Activated T-helper 2 cell treated with anti-CD3 and anti-CD28 coated beads, Interferon-gamma antibody, Interleukin-2, Interleukin-4, amounts not matched to agents 10 μg/mL and 5 μg/mL and 100 μg/mL, durations not matched to agents 14 hours and 24 hours and 36 hours (primary cell): ENCODE measurements at regions not wholly inside any gene's neighbourhood (a gene's known extent, or its start where the extent isn't known, plus 50 kb on each side); places are given as distances from the start of the nearest gene placed in this dataset.

Experiments used
- DNase-seq: peaks from one replicate; pipeline ENCODE4 v3.0.0; 2021; ENCODE audit warnings: low spot score
- H3K27ac Mint-ChIP-seq: one replicate; pipeline ENCODE4 v1.8.0; 2021; ENCODE audit warnings: mixed read lengths
- H3K27me3 Mint-ChIP-seq: one replicate; pipeline ENCODE4 v1.8.0; 2021; ENCODE audit warnings: low read depth, mixed read lengths
- H3K36me3 Mint-ChIP-seq: one replicate; pipeline ENCODE4 v1.8.0; 2021; ENCODE audit warnings: low read depth, mixed read lengths
- H3K4me1 Mint-ChIP-seq: one replicate; pipeline ENCODE4 v1.8.0; 2021; ENCODE audit warnings: low read depth, mixed read lengths
- H3K4me3 Mint-ChIP-seq: one replicate; pipeline ENCODE4 v1.8.0; 2021; ENCODE audit warnings: low read depth, mild to moderate bottlenecking, moderate library complexity, mixed read lengths
- H3K9me3 Mint-ChIP-seq: one replicate; pipeline ENCODE4 v1.8.0; 2021; ENCODE audit warnings: mixed read lengths
- intact Hi-C: fragments of 100-400 bp; cut with micrococcal nuclease; formaldehyde crosslinking; loops from one replicate; pipeline ENCODE4 v1.15.1; 2023

- H3K27me3 Mint-ChIP-seq = no peaks in the 10 kb centered on the region
- H3K36me3 Mint-ChIP-seq = no peaks in the 10 kb centered on the region
- H3K4me3 Mint-ChIP-seq = no peak overlapping the region
- H3K9me3 Mint-ChIP-seq = peaks cover 9% of the 10 kb centered on the region
- H3K27ac Mint-ChIP-seq = no peak overlapping the region
- no peaks in the 10 kb centered on the region for H3K4me1 Mint-ChIP-seq
- DNase-seq = no peak
- intact Hi-C loops = no loop called here
Measured at GRCh38 chr13:88526853-88527215, 855.7 kb downstream of the SLITRK5 start.

- H3K27ac Mint-ChIP-seq = no peak overlapping the region
- no peaks in the 10 kb centered on the region for H3K4me1 Mint-ChIP-seq
- DNase-seq = no peak
- H3K36me3 Mint-ChIP-seq = no peaks in the 10 kb centered on the region
- H3K27me3 Mint-ChIP-seq = no peaks in the 10 kb centered on the region
- intact Hi-C loops = no loop called here
- peaks cover 11% of the 10 kb centered on the region for H3K9me3 Mint-ChIP-seq
- no peak overlapping the region for H3K4me3 Mint-ChIP-seq
Measured at GRCh38 chr13:88541994-88542393, 870.8 kb downstream of the SLITRK5 start.

- peaks cover 11% of the 10 kb centered on the region for H3K9me3 Mint-ChIP-seq
- intact Hi-C loops = no loop called here
Measured at GRCh38 chr13:88544836-88545235, 873.7 kb downstream of the SLITRK5 start.

GRCh38 chr13:88552966-88553365, 881.8 kb downstream of the SLITRK5 start:
- intact Hi-C loops = no loop called here
- no peak for DNase-seq
- H3K4me3 Mint-ChIP-seq = no peak overlapping the region
- H3K4me1 Mint-ChIP-seq = no peaks in the 10 kb centered on the region
- H3K27ac Mint-ChIP-seq = no peak overlapping the region
- H3K9me3 Mint-ChIP-seq = peaks cover 4% of the 10 kb centered on the region
- no peaks in the 10 kb centered on the region for H3K36me3 Mint-ChIP-seq
- no peaks in the 10 kb centered on the region for H3K27me3 Mint-ChIP-seq

More at GRCh38 chr13:88544836-88545235, 873.7 kb downstream of the SLITRK5 start:
- H3K4me1 Mint-ChIP-seq = no peaks in the 10 kb centered on the region
- H3K27ac Mint-ChIP-seq = no peak overlapping the region
- H3K36me3 Mint-ChIP-seq = no peaks in the 10 kb centered on the region
- H3K4me3 Mint-ChIP-seq = no peak overlapping the region
- H3K27me3 Mint-ChIP-seq = no peaks in the 10 kb centered on the region
- no peak for DNase-seq

GRCh38 chr13:88565566-88565965, 894.4 kb downstream of the SLITRK5 start:
- intact Hi-C loops = no loop called here
- peaks cover 18% of the 10 kb centered on the region for H3K9me3 Mint-ChIP-seq
- no peak overlapping the region for H3K4me3 Mint-ChIP-seq
- no peaks in the 10 kb centered on the region for H3K4me1 Mint-ChIP-seq
- no peak for DNase-seq
- no peaks in the 10 kb centered on the region for H3K27me3 Mint-ChIP-seq
- H3K36me3 Mint-ChIP-seq = no peaks in the 10 kb centered on the region
- H3K27ac Mint-ChIP-seq = no peak overlapping the region

- Mint-ChIP-seq H3K4me3 (no peak overlapping the region), H3K36me3 (no peaks in the 10 kb centered on the region), H3K4me1 (no peaks in the 10 kb centered on the region), H3K27me3 (no peaks in the 10 kb centered on the region), H3K27ac (no peak overlapping the region), H3K9me3 (peaks cover 22% of the 10 kb centered on the region)
- DNase-seq = no peak
- intact Hi-C loops = no loop called here
Measured at GRCh38 chr13:88585861-88586260, 914.7 kb downstream of the SLITRK5 start.

GRCh38 chr13:88586263-88586662, 915.1 kb downstream of the SLITRK5 start:
- peaks cover 18% of the 10 kb centered on the region for H3K9me3 Mint-ChIP-seq
- no peak overlapping the region for H3K27ac Mint-ChIP-seq
- no peak for DNase-seq
- H3K4me1 Mint-ChIP-seq = no peaks in the 10 kb centered on the region
- no peaks in the 10 kb centered on the region for H3K27me3 Mint-ChIP-seq
- H3K36me3 Mint-ChIP-seq = no peaks in the 10 kb centered on the region
- H3K4me3 Mint-ChIP-seq = no peak overlapping the region
- intact Hi-C loops = no loop called here

GRCh38 chr13:88590574-88590973, 919.4 kb downstream of the SLITRK5 start:
- H3K27ac Mint-ChIP-seq = no peak overlapping the region
- intact Hi-C loops = no loop called here
- no peak overlapping the region for H3K4me3 Mint-ChIP-seq
- no peaks in the 10 kb centered on the region for H3K27me3 Mint-ChIP-seq
- H3K4me1 Mint-ChIP-seq = no peaks in the 10 kb centered on the region
- DNase-seq = no peak
- peaks cover 18% of the 10 kb centered on the region for H3K9me3 Mint-ChIP-seq
- H3K36me3 Mint-ChIP-seq = no peaks in the 10 kb centered on the region

- Mint-ChIP-seq H3K9me3 (peaks cover 23% of the 10 kb centered on the region), H3K27ac (no peak overlapping the region), H3K4me3 (no peak overlapping the region), H3K27me3 (no peaks in the 10 kb centered on the region), H3K36me3 (no peaks in the 10 kb centered on the region), H3K4me1 (no peaks in the 10 kb centered on the region)
- DNase-seq = no peak
- intact Hi-C loops = no loop called here
Measured at GRCh38 chr13:88592105-88592504, 920.9 kb downstream of the SLITRK5 start.

- no peaks in the 10 kb centered on the region for H3K27me3 Mint-ChIP-seq
- H3K36me3 Mint-ChIP-seq = no peaks in the 10 kb centered on the region
- H3K4me1 Mint-ChIP-seq = no peaks in the 10 kb centered on the region
- no peak overlapping the region for H3K27ac Mint-ChIP-seq
- no peak for DNase-seq
- H3K9me3 Mint-ChIP-seq = peaks cover 8% of the 10 kb centered on the region
- H3K4me3 Mint-ChIP-seq = no peak overlapping the region
- intact Hi-C loops = no loop called here
Measured at GRCh38 chr13:88601949-88602348, 930.8 kb downstream of the SLITRK5 start.

- Mint-ChIP-seq H3K9me3 (peaks cover 8% of the 10 kb centered on the region), H3K36me3 (no peaks in the 10 kb centered on the region)
- intact Hi-C loops = no loop called here
Measured at GRCh38 chr13:88602786-88603777, 931.9 kb downstream of the SLITRK5 start.

GRCh38 chr13:88617176-88617575, 946.0 kb downstream of the SLITRK5 start:
- Mint-ChIP-seq H3K4me3 (no peak overlapping the region), H3K27ac (no peak overlapping the region), H3K36me3 (no peaks in the 10 kb centered on the region), H3K9me3 (peaks cover 30% of the 10 kb centered on the region), H3K27me3 (no peaks in the 10 kb centered on the region), H3K4me1 (no peaks in the 10 kb centered on the region)
- intact Hi-C loops = no loop called here
- no peak for DNase-seq

More at GRCh38 chr13:88602786-88603777, 931.9 kb downstream of the SLITRK5 start:
- no peaks in the 10 kb centered on the region for H3K27me3 Mint-ChIP-seq
- DNase-seq = no peak
- no peak overlapping the region for H3K27ac Mint-ChIP-seq
- H3K4me3 Mint-ChIP-seq = no peak overlapping the region
- H3K4me1 Mint-ChIP-seq = no peaks in the 10 kb centered on the region

- no peak for DNase-seq
- Mint-ChIP-seq H3K36me3 (no peaks in the 10 kb centered on the region), H3K27me3 (no peaks in the 10 kb centered on the region), H3K9me3 (peaks cover 26% of the 10 kb centered on the region), H3K4me1 (no peaks in the 10 kb centered on the region), H3K27ac (no peak overlapping the region), H3K4me3 (no peak overlapping the region)
- intact Hi-C loops = no loop called here
Measured at GRCh38 chr13:88622362-88622973, 951.3 kb downstream of the SLITRK5 start.
